Erythroblast (primary cell): ENCODE measurements at regions not wholly inside any gene's neighbourhood (a gene's known extent, or its start where the extent isn't known, plus 50 kb on each side); places are given as distances from the start of the nearest gene placed in this dataset.

Experiments used
- GATA1 ChIP-seq: IDR thresholded peaks from 2 replicates; pipeline ENCODE4 v1.6.1; 2011; ENCODE audit warnings: low read depth, mild to moderate bottlenecking, control low read depth, low read length, moderate library complexity
- POLR2A ChIP-seq: IDR thresholded peaks from 2 replicates; pipeline ENCODE4 v1.6.1; 2011; ENCODE audit warnings: mild to moderate bottlenecking, low read length

DNA sequence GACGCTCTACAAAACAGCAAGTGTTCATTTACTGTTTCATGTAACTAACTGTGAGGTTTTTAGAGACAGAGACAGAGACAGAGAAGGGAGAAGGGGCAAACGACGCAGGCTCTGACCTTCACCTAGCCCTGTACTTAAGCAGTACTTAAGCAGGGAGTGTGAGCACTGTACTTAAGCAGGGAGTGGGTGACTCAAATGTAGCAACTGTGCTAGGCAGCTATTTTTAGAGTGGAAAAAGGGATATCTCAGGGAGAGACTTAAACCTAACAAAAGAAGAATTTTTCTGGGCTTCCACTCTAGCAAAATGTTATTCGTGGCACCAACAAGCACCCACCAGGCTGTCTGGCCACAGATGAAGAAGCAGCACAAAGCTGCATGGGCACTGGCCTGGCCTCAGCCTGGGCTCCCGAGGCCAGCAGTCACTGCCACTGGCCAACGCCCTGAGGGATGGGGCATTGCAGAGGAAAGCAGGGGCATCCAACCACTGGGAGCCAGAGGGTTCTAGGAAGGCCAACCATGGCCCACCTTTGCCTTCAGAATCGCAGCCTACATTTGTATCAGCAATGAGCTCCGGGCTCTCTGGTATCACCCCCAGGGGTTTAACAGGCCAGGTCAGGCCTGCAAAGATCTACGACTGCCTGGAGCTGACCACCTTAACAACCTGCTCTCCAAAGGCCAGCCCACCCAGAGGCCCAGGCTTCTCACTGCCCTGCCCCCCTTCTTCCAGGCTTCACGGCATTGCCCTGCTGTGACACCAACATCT lies 154.3 kb downstream of the TTC32 start:
- TF ChIP-seq POLR2A (no peak), GATA1 (no peak)
